ENCODE measurements at regions not wholly inside any gene's neighbourhood (a gene's known extent, or its start where the extent isn't known, plus 50 kb on each side); places are given as distances from the start of the nearest gene placed in this dataset.

GRCh38 chr3:81927811-81928210, 166.4 kb upstream of the GBE1 start:
- no peak overlapping the region for H3K27ac ChIP-seq
- H3K27me3 ChIP-seq (replicated peaks; ENCODE audit: insufficient read depth): no peaks in the 10 kb centered on the region
- H3K4me3 ChIP-seq: no peak overlapping the region
- DNase-seq (ENCODE audit: low spot score): no peak
- H3K4me1 ChIP-seq (ENCODE audit: control insufficient read depth in 1 of 2, low read depth in 2 of 2): no peaks in the 10 kb centered on the region
- H3K36me3 ChIP-seq: no peaks in the 10 kb centered on the region
- H3K9me3 ChIP-seq: no peaks in the 10 kb centered on the region
- no peak for TF ChIP-seq CTCF (IDR thresholded peaks at IDR 0.05)
- no peak for ATAC-seq (ENCODE audit: insufficient number of reproducible peaks, low FRiP score, low read depth)

GRCh38 chr3:81925385-81925784, 163.9 kb upstream of the GBE1 start:
- no peaks in the 10 kb centered on the region for H3K4me1 ChIP-seq (ENCODE audit: control insufficient read depth in 1 of 2, low read depth in 2 of 2)
- DNase-seq (ENCODE audit: low spot score) (no peak), ATAC-seq (ENCODE audit: insufficient number of reproducible peaks, low FRiP score, low read depth) (no peak)
- H3K4me3 ChIP-seq: no peak overlapping the region
- H3K27ac ChIP-seq: no peak overlapping the region
- no peaks in the 10 kb centered on the region for H3K9me3 ChIP-seq
- no peak for TF ChIP-seq CTCF (IDR thresholded peaks at IDR 0.05)
- no peaks in the 10 kb centered on the region for H3K27me3 ChIP-seq (replicated peaks; ENCODE audit: insufficient read depth)
- no peaks in the 10 kb centered on the region for H3K36me3 ChIP-seq

- no peak for TF ChIP-seq CTCF (IDR thresholded peaks at IDR 0.05)
- no peaks in the 10 kb centered on the region for H3K27me3 ChIP-seq (replicated peaks; ENCODE audit: insufficient read depth)
- no peaks in the 10 kb centered on the region for H3K9me3 ChIP-seq
- H3K4me3 ChIP-seq: no peak overlapping the region
- ATAC-seq (ENCODE audit: insufficient number of reproducible peaks, low FRiP score, low read depth) (no peak), DNase-seq (ENCODE audit: low spot score) (no peak)
- no peaks in the 10 kb centered on the region for H3K4me1 ChIP-seq (ENCODE audit: control insufficient read depth in 1 of 2, low read depth in 2 of 2)
- H3K36me3 ChIP-seq: no peaks in the 10 kb centered on the region
- no peak overlapping the region for H3K27ac ChIP-seq
Measured at GRCh38 chr3:81923038-81923437, 161.6 kb upstream of the GBE1 start.

GRCh38 chr3:81922404-81922803, 161.0 kb upstream of the GBE1 start:
- Histone ChIP-seq H3K27ac (no peak overlapping the region), H3K9me3 (no peaks in the 10 kb centered on the region), H3K4me1 (ENCODE audit: control insufficient read depth in 1 of 2, low read depth in 2 of 2) (no peaks in the 10 kb centered on the region), H3K4me3 (no peak overlapping the region), H3K36me3 (no peaks in the 10 kb centered on the region), H3K27me3 (replicated peaks; ENCODE audit: insufficient read depth) (no peaks in the 10 kb centered on the region)
- ATAC-seq (ENCODE audit: insufficient number of reproducible peaks, low FRiP score, low read depth): no peak
- no peak for TF ChIP-seq CTCF (IDR thresholded peaks at IDR 0.05)
- DNase-seq (ENCODE audit: low spot score): no peak

- no peak for TF ChIP-seq CTCF (IDR thresholded peaks at IDR 0.05)
- no peak overlapping the region for H3K4me3 ChIP-seq
- H3K4me1 ChIP-seq (ENCODE audit: control insufficient read depth in 1 of 2, low read depth in 2 of 2): no peaks in the 10 kb centered on the region
- H3K27ac ChIP-seq: no peak overlapping the region
- no peaks in the 10 kb centered on the region for H3K27me3 ChIP-seq (replicated peaks; ENCODE audit: insufficient read depth)
- H3K36me3 ChIP-seq: no peaks in the 10 kb centered on the region
- ATAC-seq (ENCODE audit: insufficient number of reproducible peaks, low FRiP score, low read depth) (no peak), DNase-seq (ENCODE audit: low spot score) (no peak)
- no peaks in the 10 kb centered on the region for H3K9me3 ChIP-seq
Measured at GRCh38 chr3:81920816-81921215, 159.4 kb upstream of the GBE1 start.

All from thoracic aorta (tissue), 2 donors.